ENCODE measurements at regions not wholly inside any gene's neighbourhood (a gene's known extent, or its start where the extent isn't known, plus 50 kb on each side); places are given as distances from the start of the nearest gene placed in this dataset.

- DNase-seq (ENCODE audit: low read depth): no peak
- no peak for TF ChIP-seq CTCF (conservative IDR thresholded peaks at IDR 0.05; ENCODE audit: low read length)
- H3K4me3 ChIP-seq (ENCODE audit: low read length): no peak overlapping the region
Observed at GRCh38 chr14:58725871-58726270, 88.1 kb downstream of the DACT1 start.

- H3K4me3 ChIP-seq (ENCODE audit: low read length): no peak overlapping the region
- peak; percentile 75 for DNase-seq (ENCODE audit: low read depth)
- TF ChIP-seq CTCF (conservative IDR thresholded peaks at IDR 0.05; ENCODE audit: low read length): no peak
Observed at GRCh38 chr14:58730792-58731464, 93.2 kb downstream of the DACT1 start.

GRCh38 chr14:58731465-58732293, 93.9 kb downstream of the DACT1 start:
- TF ChIP-seq CTCF (conservative IDR thresholded peaks at IDR 0.05; ENCODE audit: low read length): no peak
- DNase-seq (ENCODE audit: low read depth): peak; percentile 99
- H3K4me3 ChIP-seq (ENCODE audit: low read length): no peak overlapping the region

- TF ChIP-seq CTCF (conservative IDR thresholded peaks at IDR 0.05; ENCODE audit: low read length): no peak
Observed at GRCh38 chr14:58732387-58732786, 94.6 kb downstream of the DACT1 start.

GRCh38 chr14:58733451-58734208, 95.9 kb downstream of the DACT1 start:
- DNase-seq (ENCODE audit: low read depth): no peak
- no peak overlapping the region for H3K4me3 ChIP-seq (ENCODE audit: low read length)
- no peak for TF ChIP-seq CTCF (conservative IDR thresholded peaks at IDR 0.05; ENCODE audit: low read length)

More at GRCh38 chr14:58732387-58732786, 94.6 kb downstream of the DACT1 start:
- no peak overlapping the region for H3K4me3 ChIP-seq (ENCODE audit: low read length)
- no peak for DNase-seq (ENCODE audit: low read depth)

- no peak for DNase-seq (ENCODE audit: low read depth)
- H3K4me3 ChIP-seq (ENCODE audit: low read length): no peak overlapping the region
- TF ChIP-seq CTCF (conservative IDR thresholded peaks at IDR 0.05; ENCODE audit: low read length): no peak
Observed at GRCh38 chr14:58735596-58735995, 97.8 kb downstream of the DACT1 start.

All from AG10803 (cell line).